K562 (cell line): ENCODE measurements at regions not wholly inside any gene's neighbourhood (a gene's known extent, or its start where the extent isn't known, plus 50 kb on each side); places are given as distances from the start of the nearest gene placed in this dataset.

ENCODE experiments used
- ATAC-seq: fragments of 200-7000 bp; cut with Tn5 transposase; 3 replicates; pipeline ENCODE4 v1.9.1; 2020; ENCODE audit warnings: moderate library complexity
- BruUV-seq: library from RNA; stranded (reverse); fragments of 400-500 nt; replicated peaks from 2 replicates; lab custom pipeline; 2021; lab: Mats Ljungman, UMichigan
- CTCF ChIA-PET: fragments of 300-600 bp; formaldehyde crosslinking; extraction: SDS; loops from one replicate; lab custom pipeline; 2021; ENCODE audit warnings: low intra/inter-chr PET ratio; lab: Yijun Ruan, JAX
- POLR2A ChIA-PET: fragments of 300-600, 350-650 bp; sonication (Branson Sonifier 250); formaldehyde crosslinking; extraction: SDS; loops from one replicate; lab custom pipeline; 2021; ENCODE audit warnings: antibody characterized with exemption, inconsistent platforms; lab: Yijun Ruan, JAX
- DNase-seq, 4 experiments: peaks; one replicate each; pipeline versions ENCODE4 v3.0.0 to v3.0.0-alpha.2; 2011 to 2018; ENCODE audit warnings: low spot score in 3 of 4, mixed read lengths in 3 of 4; ENCODE audit errors: extremely low read depth in 1 of 4
- FAIRE-seq: peaks from 2 replicates; lab custom pipeline; 2011; peaks lifted over from hg19 to GRCh38; lab: Jason Lieb, UNC
- H2AFZ ChIP-seq: 2 replicates; pipeline ENCODE4 v1.6.0; 2011; ENCODE audit warnings: low read depth, low read length, control low read depth, inconsistent platforms
- H3K27ac ChIP-seq: fragments of 200-600 bp; 3 replicates; pipeline ENCODE4 v1.8.0; 2011; ENCODE audit warnings: low read depth, mild to moderate bottlenecking, control low read depth, inconsistent platforms, low read length, moderate library complexity, mixed read lengths; ENCODE audit errors: extremely low read depth
- H3K27me3 ChIP-seq, 2 experiments: fragments of 300-600 bp in 1 of 2; 2 replicates in 1 of 2; 3 replicates in 1 of 2; pipeline versions ENCODE4 v1.6.0 to v1.8.0; 2011; ENCODE audit warnings: inconsistent platforms in 2 of 2, low read length in 2 of 2, mild to moderate bottlenecking in 1 of 2, mixed read lengths in 1 of 2, moderate library complexity in 1 of 2; ENCODE audit not compliant: control insufficient read depth in 2 of 2, insufficient read depth in 2 of 2
- H3K36me3 ChIP-seq: fragments of 300-600 bp; 3 replicates; pipeline ENCODE4 v1.8.0; 2011; ENCODE audit warnings: mild to moderate bottlenecking, low read length, inconsistent platforms; ENCODE audit not compliant: control insufficient read depth, insufficient read depth
- H3K4me1 ChIP-seq, 2 experiments: fragments of 200-600 bp in 1 of 2; replicated peaks in 1 of 2; 2 replicates in 1 of 2; 3 replicates in 1 of 2; pipeline versions ENCODE4 v1.5.1 to v1.8.0; 2011; ENCODE audit warnings: inconsistent platforms in 2 of 2, low read length in 2 of 2, mild to moderate bottlenecking in 1 of 2, mixed read lengths in 1 of 2, moderate library complexity in 1 of 2; ENCODE audit not compliant: control insufficient read depth in 2 of 2, insufficient read depth in 2 of 2
- H3K4me2 ChIP-seq: 2 replicates; pipeline ENCODE4 v1.6.1; 2011; ENCODE audit warnings: low read length, control low read depth, inconsistent platforms, mixed read lengths; ENCODE audit not compliant: insufficient read depth
- H3K4me3 ChIP-seq: fragments of 200-600 bp; sonication (generic), shearing (Covaris generic); 2 replicates; pipeline ENCODE4 v1.5.1; 2016; ENCODE audit warnings: control low read depth, inconsistent platforms
- H3K79me2 ChIP-seq: fragments of 200-600 bp; 3 replicates; pipeline ENCODE4 v1.8.0; 2011; ENCODE audit warnings: low read length, inconsistent platforms; ENCODE audit not compliant: control insufficient read depth, insufficient read depth
- H3K9ac ChIP-seq, 2 experiments: 2 replicates each; pipeline versions ENCODE4 v1.6.0 to v1.6.1; 2011; ENCODE audit warnings: low read depth in 2 of 2, low read length in 2 of 2, control low read depth in 1 of 2, inconsistent platforms in 1 of 2, mild to moderate bottlenecking in 1 of 2, mixed read lengths in 1 of 2; ENCODE audit not compliant: insufficient read depth in 1 of 2
- H3K9me1 ChIP-seq: one replicate; pipeline ENCODE4 v1.6.0; 2011; ENCODE audit warnings: inconsistent platforms, mild to moderate bottlenecking, low read length, moderate library complexity; ENCODE audit not compliant: control insufficient read depth, insufficient read depth
- H3K9me3 ChIP-seq: replicated peaks from 2 replicates; pipeline ENCODE4 v1.5.1; 2011; ENCODE audit warnings: low read depth, low read length, inconsistent platforms; ENCODE audit not compliant: control insufficient read depth, insufficient read depth
- H4K20me1 ChIP-seq: replicated peaks from 2 replicates; pipeline ENCODE4 v1.6.1; 2011; ENCODE audit warnings: low read length, inconsistent platforms, mixed read lengths; ENCODE audit not compliant: control insufficient read depth, insufficient read depth
- AFF4 ChIP-seq: sonication (generic); formaldehyde crosslinking; IDR thresholded peaks from 2 replicates; pipeline ENCODE4 v1.8.0; 2023; ENCODE audit warnings: mild to moderate bottlenecking, missing genetic modification reagents
- DNMT1 ChIP-seq: fragments of 450-650 bp; IDR thresholded peaks from 2 replicates; pipeline ENCODE4 v1.6.1; 2016; ENCODE audit warnings: antibody characterized with exemption, mild to moderate bottlenecking
- HNRNPK ChIP-seq: fragments of 200-400 bp; formaldehyde crosslinking; IDR thresholded peaks from one replicate; pipeline ENCODE4 v1.6.1; 2018; ENCODE audit warnings: mild to moderate bottlenecking, low read depth, low read length; ENCODE audit not compliant: poor library complexity, severe bottlenecking
- KDM2B ChIP-seq: fragments of 250-450 bp; sonication (Bioruptor Pico); IDR thresholded peaks from 2 replicates; pipeline ENCODE4 v1.8.0; 2021; ENCODE audit warnings: mild to moderate bottlenecking, moderate library complexity
- RUNX1 ChIP-seq: sonication (generic); IDR thresholded peaks from 2 replicates; pipeline ENCODE4 v1.6.1; 2016; ENCODE audit warnings: antibody characterized with exemption, low read depth
- SP2 ChIP-seq: IDR thresholded peaks from 2 replicates; pipeline ENCODE4 v1.6.1; 2011; ENCODE audit warnings: mild to moderate bottlenecking, low read depth, low read length, moderate library complexity; ENCODE audit not compliant: poor library complexity, severe bottlenecking; ENCODE audit errors: extremely low read depth
- ZNF318 ChIP-seq, 2 experiments: fragments of 450-650 bp; IDR thresholded peaks; 2 replicates each; pipeline ENCODE4 v1.6.1; 2016; ENCODE audit warnings: mild to moderate bottlenecking in 2 of 2, borderline replicate concordance in 1 of 2, low read depth in 1 of 2, moderate library complexity in 1 of 2
- WGBS: fragments of 100-300 bp; shearing (Covaris generic); methylation state at CpG from one replicate; pipeline ENCODE4 v1.1.6; 2016; ENCODE audit warnings: low coverage, mixed read lengths; ENCODE audit not compliant: insufficient coverage; ENCODE audit errors: missing lambda C conversion rate; 5-methylcytosine and 5-hydroxymethylcytosine counted together
- in situ Hi-C: fragments of 300-500 bp; cut with MboI; formaldehyde crosslinking; loops from 4 replicates; pipeline ENCODE4 v1.15.0; 2018; ENCODE audit warnings: inconsistent platforms, mixed read lengths
- intact Hi-C: fragments of 100-400 bp; cut with micrococcal nuclease; formaldehyde crosslinking; loops from 2 replicates; pipeline ENCODE4 v1.14.2; 2022
- TF ChIP-seq, protein P1 (sequence below): fragments of 250-450 bp; sonication (Bioruptor Pico); IDR thresholded peaks from 2 replicates; pipeline ENCODE4 v1.4.0; 2020; ENCODE audit warnings: borderline replicate concordance

DNA sequence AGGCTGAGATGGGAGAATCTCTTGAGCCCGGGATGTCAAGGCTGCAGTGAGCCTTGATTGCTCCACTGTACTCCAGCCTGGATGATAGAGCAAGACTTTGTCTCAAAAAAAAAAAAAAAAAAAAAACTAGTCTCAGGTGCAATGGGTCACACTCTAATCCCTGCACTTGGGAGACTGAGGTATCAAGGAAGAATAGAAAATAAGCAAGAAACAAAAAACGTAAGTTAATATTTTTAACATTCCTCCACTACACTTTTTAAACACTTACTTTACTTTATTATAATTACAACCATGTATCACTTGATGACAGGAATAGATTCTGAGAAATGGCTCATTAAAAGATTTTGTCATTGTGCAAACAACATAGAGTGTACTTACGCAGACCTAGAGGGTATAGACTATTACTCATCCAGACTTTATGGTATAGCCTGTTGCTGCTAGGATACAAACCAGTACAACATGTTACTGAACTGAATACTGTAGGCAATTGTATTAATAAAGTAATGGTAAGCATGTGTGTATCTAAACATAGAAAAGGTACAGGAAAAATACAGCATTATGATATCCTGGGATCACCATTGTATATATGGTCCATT is 1244.1 kb upstream of the ADGRL4 start:
- H3K9me3 ChIP-seq, result no peaks in the 10 kb centered on the region
- no peak overlapping the region for H3K9ac ChIP-seq
- no peaks in the 10 kb centered on the region for H3K79me2 ChIP-seq
- BruUV-seq, result no TSS peak
- no peak for ATAC-seq
- in situ Hi-C loops, result no loop called here
- no peak overlapping the region for H3K4me3 ChIP-seq
- H4K20me1 ChIP-seq, result no peaks in the 10 kb centered on the region
- no peak overlapping the region for H2AFZ ChIP-seq
- no peaks in the 10 kb centered on the region for H3K4me1 ChIP-seq
- intact Hi-C loops, result no loop called here
- no peak for DNase-seq
- ChIA-PET CTCF (no interaction called here), POLR2A (no interaction called here)
- H3K9me1 ChIP-seq, result no peaks in the 10 kb centered on the region
- H3K36me3 ChIP-seq, result no peaks in the 10 kb centered on the region
- FAIRE-seq, result no peak
- no peaks in the 10 kb centered on the region for H3K27me3 ChIP-seq
- no peak overlapping the region for H3K4me2 ChIP-seq
- WGBS, result 0% methylated on average over 3 of the region's 3 CpGs
- H3K27ac ChIP-seq, result no peak overlapping the region
- TF ChIP-seq SP2 (no peak), AFF4 (no peak), HNRNPK (no peak), DNMT1 (no peak), ZNF318 (IDR thresholded peaks at IDR 0.05; ENCODE audit: borderline replicate concordance in 1 of 2, low read depth in 1 of 2) (no peak), RUNX1 (no peak), KDM2B (CRISPR knock-in tag) (no peak)
- TF ChIP-seq, protein P1, sequence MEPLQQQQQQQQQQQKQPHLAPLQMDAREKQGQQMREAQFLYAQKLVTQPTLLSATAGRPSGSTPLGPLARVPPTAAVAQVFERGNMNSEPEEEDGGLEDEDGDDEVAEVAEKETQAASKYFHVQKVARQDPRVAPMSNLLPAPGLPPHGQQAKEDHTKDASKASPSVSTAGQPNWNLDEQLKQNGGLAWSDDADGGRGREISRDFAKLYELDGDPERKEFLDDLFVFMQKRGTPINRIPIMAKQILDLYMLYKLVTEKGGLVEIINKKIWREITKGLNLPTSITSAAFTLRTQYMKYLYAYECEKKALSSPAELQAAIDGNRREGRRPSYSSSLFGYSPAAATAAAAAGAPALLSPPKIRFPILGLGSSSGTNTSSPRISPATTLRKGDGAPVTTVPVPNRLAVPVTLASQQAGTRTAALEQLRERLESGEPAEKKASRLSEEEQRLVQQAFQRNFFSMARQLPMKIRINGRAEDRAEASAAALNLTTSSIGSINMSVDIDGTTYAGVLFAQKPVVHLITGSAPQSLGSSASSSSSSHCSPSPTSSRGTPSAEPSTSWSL (CRISPR knock-in tag), result no peak
